Activated CD4-positive, alpha-beta memory T cell treated with anti-CD3 and anti-CD28 coated beads for 36 hours (primary cell): ENCODE measurements at regions not wholly inside any gene's neighbourhood (a gene's known extent, or its start where the extent isn't known, plus 50 kb on each side); places are given as distances from the start of the nearest gene placed in this dataset.

Source experiments
- CTCF ChIA-PET: fragments of 350-600 bp; sonication (Branson Sonifier 250); formaldehyde crosslinking; loops from one replicate; lab custom pipeline; 2021; ENCODE audit warnings: antibody characterized with exemption, inconsistent platforms; lab: Charles Lee
- POLR2A ChIA-PET: fragments of 350-600 bp; sonication (Branson Sonifier 250); formaldehyde crosslinking; loops from one replicate; lab custom pipeline; 2021; ENCODE audit warnings: antibody characterized with exemption; lab: Charles Lee
- DNase-seq: peaks from one replicate; pipeline ENCODE4 v3.0.0-alpha.2; 2020
- H3K27ac Mint-ChIP-seq: one replicate; pipeline ENCODE4 v1.8.0; 2021; ENCODE audit warnings: mixed read lengths
- H3K27me3 Mint-ChIP-seq: one replicate; pipeline ENCODE4 v1.8.0; 2021; ENCODE audit warnings: mixed read lengths
- H3K36me3 Mint-ChIP-seq: one replicate; pipeline ENCODE4 v1.8.0; 2021; ENCODE audit warnings: mixed read lengths
- H3K4me1 Mint-ChIP-seq: one replicate; pipeline ENCODE4 v1.8.0; 2021; ENCODE audit warnings: low read depth, mixed read lengths
- H3K4me3 Mint-ChIP-seq: one replicate; pipeline ENCODE4 v1.8.0; 2021; ENCODE audit warnings: mild to moderate bottlenecking, mixed read lengths
- H3K9me3 Mint-ChIP-seq: one replicate; pipeline ENCODE4 v1.8.0; 2021; ENCODE audit warnings: mixed read lengths
- intact Hi-C: fragments of 100-400 bp; cut with micrococcal nuclease; formaldehyde crosslinking; loops from one replicate; pipeline ENCODE4 v1.15.1; 2023

DNA sequence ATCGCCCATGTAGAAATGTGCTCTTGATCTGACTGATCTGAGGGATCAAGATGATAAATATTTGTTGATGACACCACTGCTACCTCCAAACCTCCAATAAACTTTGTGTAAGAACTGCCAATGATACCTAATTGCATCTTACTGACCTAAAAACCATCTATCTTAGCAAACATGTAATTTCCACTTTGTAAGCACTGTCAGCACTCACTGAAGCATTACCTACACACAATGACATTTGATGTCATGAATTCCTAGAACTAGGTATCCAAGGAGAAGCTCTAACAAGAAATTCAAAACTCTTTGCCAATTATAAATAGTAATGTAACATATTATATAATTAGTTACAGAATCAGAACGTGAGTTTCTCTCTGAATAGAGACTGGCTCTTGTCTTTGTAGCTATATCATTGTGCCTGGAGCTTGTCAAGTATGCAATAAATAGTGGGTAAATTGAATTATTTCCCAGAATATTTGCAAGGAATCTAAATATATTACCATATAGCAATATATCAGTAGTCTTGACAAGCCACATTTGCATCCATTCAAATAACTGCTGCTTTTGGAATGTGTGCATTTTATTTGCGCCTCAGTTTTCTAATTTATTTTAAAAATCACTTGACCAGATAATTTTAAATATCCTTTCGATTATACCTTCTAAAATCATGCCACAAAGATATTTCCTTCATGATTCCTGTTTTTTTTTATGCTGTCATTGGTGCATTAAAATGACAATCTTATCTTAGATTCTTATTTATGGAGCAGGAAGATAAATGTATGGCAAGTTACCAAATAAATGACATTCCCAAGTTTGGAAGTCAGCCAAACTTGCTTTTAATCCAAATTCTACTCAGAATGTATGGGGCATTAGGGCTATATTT, 232.3 kb upstream of the NEIL3 start:
- no peak for DNase-seq
- Mint-ChIP-seq H3K9me3 (no peaks in the 10 kb centered on the region), H3K36me3 (no peaks in the 10 kb centered on the region), H3K4me3 (no peak overlapping the region), H3K4me1 (no peaks in the 10 kb centered on the region), H3K27ac (no peak overlapping the region), H3K27me3 (no peaks in the 10 kb centered on the region)
- ChIA-PET CTCF (no interaction called here), POLR2A (no interaction called here)
- intact Hi-C loops: no loop called here

DNA sequence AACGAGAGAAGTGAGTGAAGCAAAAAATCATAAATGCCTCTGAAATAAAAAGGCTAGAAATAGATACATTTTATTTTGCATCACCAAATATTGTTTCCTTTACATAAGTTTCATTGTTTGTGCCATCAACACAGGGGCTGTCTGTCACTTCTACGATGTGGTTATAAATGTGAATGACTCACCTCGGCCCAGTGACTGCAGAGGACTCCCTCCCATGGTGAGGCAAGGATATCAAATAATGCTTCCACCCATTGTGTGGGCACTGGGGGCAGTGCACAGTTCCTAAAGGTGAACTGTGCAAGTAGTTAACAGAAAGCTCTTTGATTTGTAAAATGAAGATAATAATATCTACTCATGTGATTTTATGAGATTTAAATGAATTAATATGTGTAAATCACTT, 230.3 kb upstream of the NEIL3 start:
- H3K27me3 Mint-ChIP-seq: no peaks in the 10 kb centered on the region
- H3K4me3 Mint-ChIP-seq: no peak overlapping the region
- CTCF ChIA-PET: no interaction called here
- DNase-seq: no peak
- no peaks in the 10 kb centered on the region for H3K36me3 Mint-ChIP-seq
- POLR2A ChIA-PET: no interaction called here
- H3K4me1 Mint-ChIP-seq: no peaks in the 10 kb centered on the region
- intact Hi-C loops: no loop called here
- no peaks in the 10 kb centered on the region for H3K9me3 Mint-ChIP-seq
- H3K27ac Mint-ChIP-seq: no peak overlapping the region

DNA sequence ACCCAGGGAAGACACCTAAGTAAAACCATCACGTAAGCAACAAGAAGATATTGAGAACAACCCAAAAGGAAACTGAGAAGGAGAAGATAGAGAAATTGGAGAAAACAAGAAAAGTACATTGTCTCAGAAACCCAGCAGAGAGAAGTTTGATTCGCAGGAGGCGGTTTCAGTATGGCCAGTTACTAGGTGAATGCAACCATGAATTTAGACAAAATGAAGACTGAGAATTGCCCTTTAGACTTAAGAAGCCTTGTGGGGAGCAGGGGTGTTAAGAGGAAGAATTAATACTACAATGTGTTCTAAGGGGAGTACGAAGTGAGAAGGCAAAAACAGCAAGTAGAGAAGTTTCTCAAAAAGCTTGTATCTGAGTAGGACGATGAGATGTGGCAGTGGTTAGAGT, 229.3 kb upstream of the NEIL3 start:
- intact Hi-C loops: no loop called here
- no peak for DNase-seq
- H3K4me3 Mint-ChIP-seq: no peak overlapping the region
- H3K4me1 Mint-ChIP-seq: no peaks in the 10 kb centered on the region
- no peak overlapping the region for H3K27ac Mint-ChIP-seq
- ChIA-PET POLR2A (no interaction called here), CTCF (no interaction called here)
- H3K27me3 Mint-ChIP-seq: no peaks in the 10 kb centered on the region
- H3K36me3 Mint-ChIP-seq: no peaks in the 10 kb centered on the region
- no peaks in the 10 kb centered on the region for H3K9me3 Mint-ChIP-seq

DNA sequence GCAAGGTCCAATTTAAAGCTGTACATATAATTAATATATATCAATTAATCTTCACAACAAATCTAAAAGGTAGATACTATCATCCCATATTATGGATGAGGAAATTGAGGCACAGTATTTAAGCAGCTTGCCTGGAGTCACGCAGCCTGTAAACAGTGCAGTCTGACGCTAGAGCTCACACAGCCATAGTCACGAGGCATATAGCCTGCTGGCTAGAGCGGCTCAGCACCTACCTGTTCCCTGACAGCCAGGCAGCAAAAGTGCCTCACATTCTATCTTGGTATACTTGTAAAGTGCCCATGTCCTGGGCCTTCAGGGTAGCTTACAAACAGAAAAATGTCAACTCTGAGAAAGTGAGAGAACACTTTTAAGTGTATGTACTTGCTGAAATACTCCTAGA, 222.6 kb upstream of the NEIL3 start:
- H3K4me1 Mint-ChIP-seq: no peaks in the 10 kb centered on the region
- intact Hi-C loops: no loop called here
- H3K27ac Mint-ChIP-seq: no peak overlapping the region
- no peaks in the 10 kb centered on the region for H3K9me3 Mint-ChIP-seq
- DNase-seq: no peak
- CTCF ChIA-PET: no interaction called here
- no peaks in the 10 kb centered on the region for H3K36me3 Mint-ChIP-seq
- no peak overlapping the region for H3K4me3 Mint-ChIP-seq
- no peaks in the 10 kb centered on the region for H3K27me3 Mint-ChIP-seq
- POLR2A ChIA-PET: no interaction called here

DNA sequence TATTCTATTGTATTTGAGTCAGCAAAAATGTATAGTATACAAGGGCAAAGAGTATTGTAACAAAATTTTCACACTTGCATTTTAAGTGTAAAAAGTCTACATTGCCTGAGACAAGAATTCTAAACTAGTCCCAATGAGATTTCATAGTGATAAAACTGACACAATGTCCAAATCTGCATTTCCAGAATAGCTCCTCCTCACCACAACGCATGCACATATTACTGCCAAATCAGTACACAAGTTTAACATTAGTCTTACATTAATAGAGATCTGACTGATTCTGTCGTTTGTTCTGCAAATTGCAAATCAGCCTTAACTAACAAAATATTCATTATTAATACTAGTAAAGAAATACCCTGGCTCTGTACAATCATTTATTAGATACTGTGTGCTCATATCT, 222.2 kb upstream of the NEIL3 start:
- no peak overlapping the region for H3K4me3 Mint-ChIP-seq
- H3K4me1 Mint-ChIP-seq: no peaks in the 10 kb centered on the region
- CTCF ChIA-PET: no interaction called here
- H3K27ac Mint-ChIP-seq: no peak overlapping the region
- H3K36me3 Mint-ChIP-seq: no peaks in the 10 kb centered on the region
- POLR2A ChIA-PET: no interaction called here
- DNase-seq: no peak
- H3K9me3 Mint-ChIP-seq: no peaks in the 10 kb centered on the region
- intact Hi-C loops: no loop called here
- H3K27me3 Mint-ChIP-seq: no peaks in the 10 kb centered on the region

DNA sequence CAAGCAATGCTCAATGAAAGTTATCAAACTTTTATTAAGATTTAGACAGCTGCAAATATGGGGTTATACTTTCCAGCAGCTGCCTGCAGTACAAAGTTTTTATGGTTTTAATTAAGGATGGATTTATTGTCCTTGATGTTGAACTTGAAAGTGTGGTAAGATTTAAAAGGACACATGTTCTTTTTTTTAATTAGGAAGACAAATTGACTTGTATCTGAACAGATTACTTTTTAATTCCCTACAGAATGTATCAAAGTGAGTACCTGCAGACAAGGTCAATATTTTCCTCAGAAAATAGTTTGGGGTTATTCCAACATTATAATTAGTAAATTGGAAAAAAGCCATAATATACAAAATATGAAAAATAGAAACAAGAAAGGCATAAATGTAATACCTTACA, 218.2 kb upstream of the NEIL3 start:
- Mint-ChIP-seq H3K27me3 (no peaks in the 10 kb centered on the region), H3K9me3 (no peaks in the 10 kb centered on the region), H3K36me3 (no peaks in the 10 kb centered on the region), H3K4me1 (no peaks in the 10 kb centered on the region), H3K27ac (no peak overlapping the region), H3K4me3 (no peak overlapping the region)
- POLR2A ChIA-PET: no interaction called here
- intact Hi-C loops: no loop called here
- CTCF ChIA-PET: no interaction called here
- DNase-seq: no peak

DNA sequence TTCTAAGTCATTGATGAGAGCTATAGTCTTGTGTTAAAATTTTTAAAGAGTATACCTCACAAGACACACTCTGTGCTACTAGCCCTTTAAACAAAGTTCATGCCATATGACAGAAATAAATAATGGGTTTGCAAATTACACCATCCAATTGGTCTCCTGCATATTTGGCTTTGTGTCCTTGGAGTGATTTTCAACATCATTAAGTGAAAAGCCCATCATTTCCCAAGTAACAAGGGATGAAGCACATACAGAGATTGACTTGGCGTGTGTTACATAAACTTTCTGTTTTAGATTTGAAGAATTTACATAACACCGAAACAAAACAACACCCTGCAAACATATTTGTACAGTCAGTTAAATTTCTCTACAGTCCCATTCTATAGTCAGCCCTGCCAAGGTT, 216.9 kb upstream of the NEIL3 start:
- no peaks in the 10 kb centered on the region for H3K27me3 Mint-ChIP-seq
- H3K4me3 Mint-ChIP-seq: no peak overlapping the region
- CTCF ChIA-PET: no interaction called here
- H3K27ac Mint-ChIP-seq: no peak overlapping the region
- no peak for DNase-seq
- no peaks in the 10 kb centered on the region for H3K4me1 Mint-ChIP-seq
- intact Hi-C loops: no loop called here
- POLR2A ChIA-PET: no interaction called here
- no peaks in the 10 kb centered on the region for H3K9me3 Mint-ChIP-seq
- no peaks in the 10 kb centered on the region for H3K36me3 Mint-ChIP-seq

DNA sequence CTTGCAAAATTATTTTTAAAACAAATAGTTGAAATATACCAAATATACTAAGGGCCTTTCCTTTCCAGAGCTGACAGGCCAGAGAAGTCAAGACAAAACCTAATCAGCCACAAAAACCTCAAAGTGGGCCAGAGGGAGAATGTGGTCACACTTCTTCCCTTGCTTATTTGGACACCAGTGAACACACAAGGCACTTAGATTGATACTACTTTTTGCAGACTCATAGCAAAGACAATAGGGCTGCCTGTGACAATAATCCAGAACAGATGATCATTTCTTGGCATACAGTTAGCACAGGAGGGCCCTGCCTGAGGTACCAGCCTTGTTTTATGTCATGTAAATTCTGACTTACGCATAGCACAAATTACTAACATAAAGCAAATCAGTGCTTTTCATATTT, 215.7 kb upstream of the NEIL3 start:
- H3K36me3 Mint-ChIP-seq: no peaks in the 10 kb centered on the region
- H3K4me3 Mint-ChIP-seq: no peak overlapping the region
- no peaks in the 10 kb centered on the region for H3K9me3 Mint-ChIP-seq
- POLR2A ChIA-PET: no interaction called here
- H3K4me1 Mint-ChIP-seq: no peaks in the 10 kb centered on the region
- H3K27ac Mint-ChIP-seq: no peak overlapping the region
- DNase-seq: no peak
- intact Hi-C loops: no loop called here
- CTCF ChIA-PET: no interaction called here
- no peaks in the 10 kb centered on the region for H3K27me3 Mint-ChIP-seq

DNA sequence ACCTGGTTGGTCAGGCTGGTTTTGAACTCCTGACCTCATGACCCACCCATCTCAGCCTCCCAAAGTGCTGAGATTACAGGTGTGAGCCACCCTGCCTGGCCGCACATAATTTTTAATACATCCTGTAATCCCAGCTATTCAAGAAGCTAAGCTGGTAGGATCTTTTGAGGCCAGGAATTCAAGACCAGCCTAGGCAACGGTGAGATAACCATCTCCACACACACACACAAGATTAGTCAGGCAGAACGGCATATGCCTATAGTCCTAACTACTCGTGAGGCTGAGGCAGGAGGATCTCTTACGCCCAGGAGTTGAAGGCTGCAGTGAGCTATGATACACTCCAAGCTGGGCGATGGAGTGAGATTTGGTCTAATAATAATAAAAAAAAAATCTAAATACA, 212.4 kb upstream of the NEIL3 start:
- DNase-seq: no peak
- H3K4me1 Mint-ChIP-seq: no peaks in the 10 kb centered on the region
- intact Hi-C loops: no loop called here
- ChIA-PET POLR2A (no interaction called here), CTCF (no interaction called here)
- H3K27ac Mint-ChIP-seq: no peak overlapping the region
- no peak overlapping the region for H3K4me3 Mint-ChIP-seq
- no peaks in the 10 kb centered on the region for H3K9me3 Mint-ChIP-seq
- H3K27me3 Mint-ChIP-seq: no peaks in the 10 kb centered on the region
- no peaks in the 10 kb centered on the region for H3K36me3 Mint-ChIP-seq

DNA sequence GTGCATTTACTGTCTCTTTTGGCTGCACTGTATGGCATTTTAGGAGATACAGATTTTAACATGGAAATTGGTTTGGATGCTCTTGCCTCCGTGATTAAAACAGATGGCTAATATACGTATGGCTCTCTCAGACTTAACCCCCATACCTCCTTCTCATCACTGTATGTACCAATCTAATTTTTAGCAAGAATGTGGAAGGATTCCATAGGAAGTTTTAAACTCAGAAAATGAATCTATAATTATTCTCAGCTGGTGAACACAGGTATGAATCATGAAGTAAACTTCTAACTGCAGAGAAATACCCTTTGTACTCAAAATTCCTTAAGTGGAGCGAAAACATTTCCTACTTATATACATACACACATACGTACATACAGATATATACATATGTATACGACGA, 210.5 kb upstream of the NEIL3 start:
- CTCF ChIA-PET: no interaction called here
- intact Hi-C loops: no loop called here
- no peaks in the 10 kb centered on the region for H3K27me3 Mint-ChIP-seq

DNA sequence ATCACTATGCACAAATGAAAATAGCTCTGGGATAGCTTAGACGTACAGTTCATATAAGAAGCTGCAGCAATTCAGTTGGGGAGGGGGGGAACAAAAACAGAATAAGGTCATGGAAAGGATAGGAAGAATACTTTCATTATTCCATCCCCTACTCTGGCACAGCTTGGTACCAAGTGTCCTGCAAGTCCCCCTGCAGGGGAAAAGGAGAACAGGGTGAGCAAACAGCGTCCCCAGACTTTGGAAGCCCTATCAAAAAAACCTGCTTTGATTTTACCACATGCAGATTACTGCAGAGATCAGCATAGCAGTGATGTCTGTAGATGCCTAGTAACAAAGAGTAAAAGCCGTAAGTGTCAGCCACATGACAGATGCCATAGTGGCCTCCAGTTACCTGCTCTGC, 209.4 kb upstream of the NEIL3 start:
- Mint-ChIP-seq H3K36me3 (no peaks in the 10 kb centered on the region), H3K27ac (no peak overlapping the region), H3K27me3 (no peaks in the 10 kb centered on the region), H3K9me3 (no peaks in the 10 kb centered on the region), H3K4me1 (no peaks in the 10 kb centered on the region), H3K4me3 (no peak overlapping the region)
- ChIA-PET POLR2A (no interaction called here), CTCF (no interaction called here)
- intact Hi-C loops: no loop called here
- DNase-seq: no peak

More for the DNA sequence above, 210.5 kb upstream of the NEIL3 start:
- POLR2A ChIA-PET: no interaction called here
- H3K9me3 Mint-ChIP-seq: no peaks in the 10 kb centered on the region
- H3K27ac Mint-ChIP-seq: no peak overlapping the region
- H3K4me3 Mint-ChIP-seq: no peak overlapping the region
- no peaks in the 10 kb centered on the region for H3K36me3 Mint-ChIP-seq
- no peaks in the 10 kb centered on the region for H3K4me1 Mint-ChIP-seq
- no peak for DNase-seq

DNA sequence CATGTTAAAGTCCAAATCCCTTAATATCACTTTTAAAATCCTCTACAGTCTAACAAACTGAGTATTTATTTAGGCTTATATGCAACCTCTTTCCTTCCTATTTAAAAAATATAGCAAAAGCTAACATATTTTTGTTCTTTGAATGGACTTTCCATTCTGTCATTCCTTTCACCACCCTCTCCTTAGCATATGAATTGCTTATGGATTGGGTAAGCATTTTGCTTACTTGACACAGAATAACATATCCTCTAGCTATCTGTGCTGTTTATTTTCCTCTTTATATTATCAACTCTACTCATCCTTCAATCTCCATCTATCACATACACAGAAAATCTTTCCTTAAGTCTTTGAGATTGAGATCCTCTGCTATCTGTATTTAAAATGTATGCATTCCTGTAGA, 206.1 kb upstream of the NEIL3 start:
- DNase-seq: no peak
- ChIA-PET POLR2A (no interaction called here), CTCF (no interaction called here)
- Mint-ChIP-seq H3K4me1 (no peaks in the 10 kb centered on the region), H3K9me3 (no peaks in the 10 kb centered on the region), H3K27me3 (no peaks in the 10 kb centered on the region), H3K27ac (no peak overlapping the region), H3K4me3 (no peak overlapping the region), H3K36me3 (no peaks in the 10 kb centered on the region)
- intact Hi-C loops: no loop called here

DNA sequence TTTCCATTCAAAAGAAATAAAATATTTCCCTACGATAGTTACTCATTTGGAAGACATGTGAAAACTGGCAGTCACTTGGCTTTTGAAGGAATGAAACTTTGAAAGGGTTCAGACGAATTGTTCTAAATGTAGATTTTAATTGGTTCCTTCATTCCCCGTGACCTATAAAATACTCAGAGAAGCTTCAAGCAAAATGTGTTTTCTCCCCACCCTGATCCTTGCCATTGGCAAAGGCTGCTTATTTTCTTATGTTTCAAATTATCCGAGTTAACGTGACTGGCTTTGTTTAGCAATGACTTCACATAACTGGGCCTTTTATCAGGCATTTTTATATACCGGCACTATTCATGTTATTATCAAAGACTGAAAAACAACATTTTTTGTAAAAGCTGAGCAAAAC, 204.1 kb upstream of the NEIL3 start:
- no peaks in the 10 kb centered on the region for H3K9me3 Mint-ChIP-seq
- DNase-seq: no peak
- ChIA-PET CTCF (no interaction called here), POLR2A (no interaction called here)
- no peak overlapping the region for H3K27ac Mint-ChIP-seq
- H3K4me3 Mint-ChIP-seq: no peak overlapping the region
- intact Hi-C loops: no loop called here
- H3K27me3 Mint-ChIP-seq: no peaks in the 10 kb centered on the region
- H3K4me1 Mint-ChIP-seq: no peaks in the 10 kb centered on the region
- no peaks in the 10 kb centered on the region for H3K36me3 Mint-ChIP-seq
